SK-N-SH (cell line): ENCODE measurements at regions not wholly inside any gene's neighbourhood (a gene's known extent, or its start where the extent isn't known, plus 50 kb on each side); places are given as distances from the start of the nearest gene placed in this dataset.

Source experiments
- CTCF ChIA-PET: fragments of 300-600, 350-600 bp; formaldehyde crosslinking; extraction: SDS; loops from one replicate; lab custom pipeline; 2021; lab: Yijun Ruan, JAX
- POLR2A ChIA-PET: fragments of 350-600 bp; sonication (Branson Sonifier 250); formaldehyde crosslinking; extraction: SDS; loops from one replicate; lab custom pipeline; 2020; ENCODE audit warnings: antibody characterized with exemption, inconsistent platforms; lab: Yijun Ruan, JAX
- DNase-seq: peaks from one replicate; pipeline ENCODE4 v3.0.0; 2012
- H2AFZ ChIP-seq: fragments of 200-600 bp; sonication (generic); 2 replicates; pipeline ENCODE4 v1.8.1; 2016; ENCODE audit warnings: antibody characterized with exemption, mild to moderate bottlenecking, low read depth
- H3F3A ChIP-seq: fragments of 200-600 bp; sonication (generic); replicated peaks from 2 replicates; pipeline ENCODE3; 2016; ENCODE audit warnings: antibody characterized with exemption, mild to moderate bottlenecking; ENCODE audit not compliant: insufficient read depth
- H3K27ac ChIP-seq, 2 experiments: fragments of 200-500 bp in 1 of 2; fragments of 200-600 bp in 1 of 2; sonication (Bioruptor generic) in 1 of 2; sonication (generic), shearing (Covaris generic) in 1 of 2; 2 replicates each; pipeline versions ENCODE4 v1.5.1 to v1.6.1; 2014 to 2016; ENCODE audit warnings: low read depth in 2 of 2, inconsistent platforms in 1 of 2, low read length in 1 of 2, mild to moderate bottlenecking in 1 of 2, mixed read lengths in 1 of 2
- H3K27me3 ChIP-seq: fragments of 200-600 bp; sonication (generic), shearing (Covaris generic); 2 replicates; pipeline ENCODE4 v1.6.1; 2016; ENCODE audit warnings: mixed run types; ENCODE audit not compliant: insufficient read depth
- H3K36me3 ChIP-seq, 2 experiments: fragments of 200-500 bp in 1 of 2; fragments of 200-600 bp in 1 of 2; sonication (Bioruptor generic) in 1 of 2; sonication (generic) in 1 of 2; replicated peaks in 1 of 2; 2 replicates each; pipeline versions ENCODE3 to v1.5.1; 2014 to 2016; ENCODE audit warnings: low read length in 1 of 2, mild to moderate bottlenecking in 1 of 2; ENCODE audit not compliant: insufficient read depth in 2 of 2, control insufficient read depth in 1 of 2
- H3K4me1 ChIP-seq, 2 experiments: fragments of 200-500 bp in 1 of 2; fragments of 200-600 bp in 1 of 2; sonication (Bioruptor generic) in 1 of 2; sonication (generic), shearing (Covaris generic) in 1 of 2; 2 replicates each; pipeline versions ENCODE4 v1.5.1 to v1.6.1; 2014 to 2016; ENCODE audit warnings: low read depth in 1 of 2, low read length in 1 of 2, mixed run types in 1 of 2; ENCODE audit not compliant: insufficient read depth in 2 of 2, control insufficient read depth in 1 of 2
- H3K4me2 ChIP-seq: fragments of 200-600 bp; sonication (generic), shearing (Covaris generic); 2 replicates; pipeline ENCODE4 v1.6.1; 2017; ENCODE audit warnings: mixed run types
- H3K4me3 ChIP-seq, 2 experiments: fragments of 200-500 bp in 1 of 2; fragments of 200-600 bp in 1 of 2; sonication (Bioruptor generic) in 1 of 2; sonication (generic), shearing (Covaris generic) in 1 of 2; 2 replicates each; pipeline versions ENCODE4 v1.5.1 to v1.8.1; 2014 to 2016; ENCODE audit warnings: low read depth in 2 of 2, inconsistent platforms in 1 of 2, low read length in 1 of 2, mild to moderate bottlenecking in 1 of 2, mixed read lengths in 1 of 2, moderate library complexity in 1 of 2
- H3K79me2 ChIP-seq: fragments of 200-600 bp; sonication (generic); 2 replicates; pipeline ENCODE4 v1.8.1; 2017; ENCODE audit warnings: mild to moderate bottlenecking; ENCODE audit not compliant: insufficient read depth
- H3K9ac ChIP-seq: fragments of 200-600 bp; sonication (generic); 2 replicates; pipeline ENCODE4 v1.6.1; 2017; ENCODE audit warnings: mixed run types
- H3K9me2 ChIP-seq: fragments of 200-600 bp; sonication (generic); 2 replicates; pipeline ENCODE4 v1.6.1; 2017; ENCODE audit warnings: mixed run types
- H3K9me3 ChIP-seq: fragments of 200-600 bp; sonication (generic); 2 replicates; pipeline ENCODE4 v1.6.1; 2017; ENCODE audit warnings: mixed run types, mild to moderate bottlenecking, moderate library complexity
- H4K20me1 ChIP-seq: fragments of 200-600 bp; sonication (generic); 2 replicates; pipeline ENCODE4 v1.6.1; 2017; ENCODE audit warnings: mild to moderate bottlenecking, mixed run types; ENCODE audit not compliant: insufficient read depth
- ELF1 ChIP-seq: IDR thresholded peaks from 2 replicates; pipeline ENCODE4 v1.4.0; 2012
- EP300 ChIP-seq, 2 experiments: IDR thresholded peaks; 2 replicates each; pipeline versions ENCODE4 v1.4.0 to v1.6.1; 2012; ENCODE audit warnings: borderline replicate concordance in 1 of 2, low read depth in 1 of 2, low read length in 1 of 2
- FOXJ3 ChIP-seq: sonication (generic); formaldehyde crosslinking; IDR thresholded peaks from 2 replicates; pipeline ENCODE4 v1.5.1; 2020; ENCODE audit warnings: mild to moderate bottlenecking, missing genetic modification reagents
- FOXM1 ChIP-seq: IDR thresholded peaks from 2 replicates; pipeline ENCODE4 v1.4.0; 2012; ENCODE audit warnings: low read depth, mild to moderate bottlenecking
- IRF3 ChIP-seq: fragments of 150-350 bp; IDR thresholded peaks from 2 replicates; pipeline ENCODE4 v1.6.1; 2016; ENCODE audit warnings: mild to moderate bottlenecking, low read depth, low read length
- JUND ChIP-seq: IDR thresholded peaks from 2 replicates; pipeline ENCODE4 v1.4.0; 2012
- MXI1 ChIP-seq: IDR thresholded peaks from 2 replicates; pipeline ENCODE4 v1.6.1; 2012; ENCODE audit warnings: mild to moderate bottlenecking, low read depth, low read length, improper control_type of control experiment
- NRF1 ChIP-seq: IDR thresholded peaks from 2 replicates; pipeline ENCODE4 v1.6.1; 2012; ENCODE audit warnings: low read depth, mild to moderate bottlenecking, low read length
- POLR2AphosphoS5 ChIP-seq: IDR thresholded peaks from 2 replicates; pipeline ENCODE4 v1.6.1; 2012; ENCODE audit warnings: low read depth, low read length
- RAD21 ChIP-seq: IDR thresholded peaks from 2 replicates; pipeline ENCODE4 v1.6.1; 2012; ENCODE audit warnings: mild to moderate bottlenecking, low read length
- RCOR1 ChIP-seq: fragments of 150-350 bp; IDR thresholded peaks from 2 replicates; pipeline ENCODE4 v1.6.1; 2017; ENCODE audit warnings: antibody characterized with exemption, low read length
- RXRA ChIP-seq: IDR thresholded peaks from 2 replicates; pipeline ENCODE4 v1.4.0; 2012; ENCODE audit warnings: low read depth, mild to moderate bottlenecking, borderline replicate concordance
- SIN3A ChIP-seq: IDR thresholded peaks from 2 replicates; pipeline ENCODE4 v1.6.1; 2012; ENCODE audit warnings: low read depth, mild to moderate bottlenecking, low read length, moderate library complexity, borderline replicate concordance
- SMC3 ChIP-seq: IDR thresholded peaks from 2 replicates; pipeline ENCODE4 v1.6.1; 2012; ENCODE audit warnings: low read depth, low read length, improper control_type of control experiment
- TAF1 ChIP-seq: IDR thresholded peaks from 2 replicates; pipeline ENCODE4 v1.6.1; 2012; ENCODE audit warnings: low read depth, mild to moderate bottlenecking, low read length, moderate library complexity, borderline replicate concordance
- USF1 ChIP-seq: IDR thresholded peaks from 2 replicates; pipeline ENCODE4 v1.4.0; 2012; ENCODE audit warnings: low read depth, borderline replicate concordance
- WGBS: methylation state at CpG from one replicate; pipeline ENCODE4 v1.1.6; 2017; ENCODE audit warnings: low lambda C conversion rate; 5-methylcytosine and 5-hydroxymethylcytosine counted together
- TF ChIP-seq, protein P1 (sequence below): IDR thresholded peaks from 2 replicates; pipeline ENCODE4 v1.6.1; 2012; ENCODE audit warnings: mild to moderate bottlenecking, low read depth, low read length, moderate library complexity
- TF ChIP-seq, protein P2 (sequence below): fragments of 150-350 bp; IDR thresholded peaks from 2 replicates; pipeline ENCODE4 v1.6.1; 2017; ENCODE audit warnings: antibody characterized with exemption, low read length, low read depth, borderline replicate concordance
- TF ChIP-seq, protein P3 (sequence below): IDR thresholded peaks from 2 replicates; pipeline ENCODE4 v1.4.0; 2012; ENCODE audit warnings: low read depth

DNA sequence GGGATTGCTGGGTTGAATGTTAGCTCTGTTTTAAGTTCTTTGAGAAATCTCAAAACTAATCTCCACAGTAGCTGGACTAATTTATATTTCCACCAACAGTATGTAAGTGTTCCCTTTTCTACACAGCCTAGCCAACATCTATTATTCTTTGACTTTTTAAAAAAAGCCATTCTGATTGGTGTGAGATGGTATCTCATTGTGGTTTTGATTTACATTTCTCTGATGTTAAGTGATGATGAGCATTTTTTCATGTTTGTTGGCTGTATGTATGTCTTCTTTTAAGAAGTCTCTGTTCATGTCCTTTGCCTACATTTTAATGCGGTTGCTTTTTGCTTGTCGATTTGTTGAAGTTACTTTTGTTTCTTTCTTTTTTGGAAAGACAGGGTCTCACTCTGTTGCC is 301.1 kb upstream of the OR4E1 start:
- no peaks in the 10 kb centered on the region for H3K9me3 ChIP-seq
- no peaks in the 10 kb centered on the region for H3K27me3 ChIP-seq
- H3F3A ChIP-seq: no peaks in the 10 kb centered on the region
- no peak overlapping the region for H3K4me3 ChIP-seq
- H3K36me3 ChIP-seq: no peaks in the 10 kb centered on the region
- ChIA-PET CTCF (no interaction called here), POLR2A (no interaction called here)
- H3K79me2 ChIP-seq: no peaks in the 10 kb centered on the region
- no peak for DNase-seq
- no peaks in the 10 kb centered on the region for H4K20me1 ChIP-seq
- no peak overlapping the region for H3K9ac ChIP-seq
- WGBS: 32% methylated on average over 2 of the region's 2 CpGs
- H3K9me2 ChIP-seq: no peaks in the 10 kb centered on the region
- no peak overlapping the region for H3K4me2 ChIP-seq
- TF ChIP-seq IRF3 (no peak), TAF1 (no peak), EP300 (IDR thresholded peaks at IDR 0.05; ENCODE audit: borderline replicate concordance in 1 of 2, low read depth in 1 of 2, low read length in 1 of 2) (no peak), JUND (no peak), USF1 (no peak), POLR2AphosphoS5 (no peak), NRF1 (no peak), MXI1 (no peak)
- TF ChIP-seq, protein P1, sequence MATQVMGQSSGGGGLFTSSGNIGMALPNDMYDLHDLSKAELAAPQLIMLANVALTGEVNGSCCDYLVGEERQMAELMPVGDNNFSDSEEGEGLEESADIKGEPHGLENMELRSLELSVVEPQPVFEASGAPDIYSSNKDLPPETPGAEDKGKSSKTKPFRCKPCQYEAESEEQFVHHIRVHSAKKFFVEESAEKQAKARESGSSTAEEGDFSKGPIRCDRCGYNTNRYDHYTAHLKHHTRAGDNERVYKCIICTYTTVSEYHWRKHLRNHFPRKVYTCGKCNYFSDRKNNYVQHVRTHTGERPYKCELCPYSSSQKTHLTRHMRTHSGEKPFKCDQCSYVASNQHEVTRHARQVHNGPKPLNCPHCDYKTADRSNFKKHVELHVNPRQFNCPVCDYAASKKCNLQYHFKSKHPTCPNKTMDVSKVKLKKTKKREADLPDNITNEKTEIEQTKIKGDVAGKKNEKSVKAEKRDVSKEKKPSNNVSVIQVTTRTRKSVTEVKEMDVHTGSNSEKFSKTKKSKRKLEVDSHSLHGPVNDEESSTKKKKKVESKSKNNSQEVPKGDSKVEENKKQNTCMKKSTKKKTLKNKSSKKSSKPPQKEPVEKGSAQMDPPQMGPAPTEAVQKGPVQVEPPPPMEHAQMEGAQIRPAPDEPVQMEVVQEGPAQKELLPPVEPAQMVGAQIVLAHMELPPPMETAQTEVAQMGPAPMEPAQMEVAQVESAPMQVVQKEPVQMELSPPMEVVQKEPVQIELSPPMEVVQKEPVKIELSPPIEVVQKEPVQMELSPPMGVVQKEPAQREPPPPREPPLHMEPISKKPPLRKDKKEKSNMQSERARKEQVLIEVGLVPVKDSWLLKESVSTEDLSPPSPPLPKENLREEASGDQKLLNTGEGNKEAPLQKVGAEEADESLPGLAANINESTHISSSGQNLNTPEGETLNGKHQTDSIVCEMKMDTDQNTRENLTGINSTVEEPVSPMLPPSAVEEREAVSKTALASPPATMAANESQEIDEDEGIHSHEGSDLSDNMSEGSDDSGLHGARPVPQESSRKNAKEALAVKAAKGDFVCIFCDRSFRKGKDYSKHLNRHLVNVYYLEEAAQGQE: no peak
- TF ChIP-seq, protein P2, sequence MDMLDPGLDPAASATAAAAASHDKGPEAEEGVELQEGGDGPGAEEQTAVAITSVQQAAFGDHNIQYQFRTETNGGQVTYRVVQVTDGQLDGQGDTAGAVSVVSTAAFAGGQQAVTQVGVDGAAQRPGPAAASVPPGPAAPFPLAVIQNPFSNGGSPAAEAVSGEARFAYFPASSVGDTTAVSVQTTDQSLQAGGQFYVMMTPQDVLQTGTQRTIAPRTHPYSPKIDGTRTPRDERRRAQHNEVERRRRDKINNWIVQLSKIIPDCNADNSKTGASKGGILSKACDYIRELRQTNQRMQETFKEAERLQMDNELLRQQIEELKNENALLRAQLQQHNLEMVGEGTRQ: no peak
- H2AFZ ChIP-seq: no peak overlapping the region
- H3K4me1 ChIP-seq: no peaks in the 10 kb centered on the region
- H3K27ac ChIP-seq: no peak overlapping the region

DNA sequence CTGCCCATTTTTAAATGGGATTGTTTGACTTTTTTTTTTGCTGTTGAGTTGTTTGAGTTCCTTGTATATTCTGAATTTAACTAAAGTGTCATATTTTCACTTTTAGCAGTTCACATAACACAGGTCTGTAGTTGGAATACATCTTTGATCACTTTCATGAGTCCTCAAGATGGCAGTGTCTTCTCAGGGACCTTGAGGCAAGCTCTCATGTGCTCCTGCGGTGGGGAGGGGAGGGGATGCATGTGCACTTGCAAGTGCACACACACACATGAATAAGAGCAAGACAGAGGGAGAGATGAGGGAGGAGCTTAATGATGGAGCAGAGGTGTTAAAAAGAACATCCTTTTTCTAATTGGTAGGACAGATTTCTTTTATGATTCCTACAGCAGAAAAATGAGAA is 291.4 kb upstream of the OR4E1 start:
- Histone ChIP-seq H2AFZ (no peak overlapping the region), H3K4me3 (no peak overlapping the region), H3K79me2 (no peaks in the 10 kb centered on the region), H3K9me2 (no peaks in the 10 kb centered on the region), H3K27me3 (no peaks in the 10 kb centered on the region), H3K27ac (no peak overlapping the region), H3K9ac (no peak overlapping the region), H3K9me3 (no peaks in the 10 kb centered on the region), H4K20me1 (no peaks in the 10 kb centered on the region), H3F3A (no peaks in the 10 kb centered on the region), H3K4me1 (no peaks in the 10 kb centered on the region), H3K36me3 (no peaks in the 10 kb centered on the region), H3K4me2 (no peak overlapping the region)
- CTCF ChIA-PET: no interaction called here
- DNase-seq: no peak
- 0% methylated on average over 1 of the region's 1 CpG for WGBS
- POLR2A ChIA-PET: no interaction called here
- TF ChIP-seq FOXJ3 (CRISPR knock-in tag): no peak
- TF ChIP-seq ELF1: no peak
- TF ChIP-seq SIN3A: no peak
- TF ChIP-seq, protein P3, sequence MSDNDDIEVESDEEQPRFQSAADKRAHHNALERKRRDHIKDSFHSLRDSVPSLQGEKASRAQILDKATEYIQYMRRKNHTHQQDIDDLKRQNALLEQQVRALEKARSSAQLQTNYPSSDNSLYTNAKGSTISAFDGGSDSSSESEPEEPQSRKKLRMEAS: no peak
- TF ChIP-seq FOXM1: no peak
- TF ChIP-seq USF1: no peak
- TF ChIP-seq RXRA: no peak
- TF ChIP-seq, protein P2: no peak
- no peak for TF ChIP-seq SMC3
- no peak for TF ChIP-seq RAD21
- TF ChIP-seq RCOR1: no peak
